ENCODE measurements at regions not wholly inside any gene's neighbourhood (a gene's known extent, or its start where the extent isn't known, plus 50 kb on each side); places are given as distances from the start of the nearest gene placed in this dataset.

GRCh38 chr2:16336916-16337315 lies 328.7 kb downstream of the CYRIA start:
- TF ChIP-seq, protein P1, sequence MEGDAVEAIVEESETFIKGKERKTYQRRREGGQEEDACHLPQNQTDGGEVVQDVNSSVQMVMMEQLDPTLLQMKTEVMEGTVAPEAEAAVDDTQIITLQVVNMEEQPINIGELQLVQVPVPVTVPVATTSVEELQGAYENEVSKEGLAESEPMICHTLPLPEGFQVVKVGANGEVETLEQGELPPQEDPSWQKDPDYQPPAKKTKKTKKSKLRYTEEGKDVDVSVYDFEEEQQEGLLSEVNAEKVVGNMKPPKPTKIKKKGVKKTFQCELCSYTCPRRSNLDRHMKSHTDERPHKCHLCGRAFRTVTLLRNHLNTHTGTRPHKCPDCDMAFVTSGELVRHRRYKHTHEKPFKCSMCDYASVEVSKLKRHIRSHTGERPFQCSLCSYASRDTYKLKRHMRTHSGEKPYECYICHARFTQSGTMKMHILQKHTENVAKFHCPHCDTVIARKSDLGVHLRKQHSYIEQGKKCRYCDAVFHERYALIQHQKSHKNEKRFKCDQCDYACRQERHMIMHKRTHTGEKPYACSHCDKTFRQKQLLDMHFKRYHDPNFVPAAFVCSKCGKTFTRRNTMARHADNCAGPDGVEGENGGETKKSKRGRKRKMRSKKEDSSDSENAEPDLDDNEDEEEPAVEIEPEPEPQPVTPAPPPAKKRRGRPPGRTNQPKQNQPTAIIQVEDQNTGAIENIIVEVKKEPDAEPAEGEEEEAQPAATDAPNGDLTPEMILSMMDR (IDR thresholded peaks at IDR 0.05; ENCODE audit: low read depth, low read length, missing input control), result no peak
- TF ChIP-seq, protein P2, sequence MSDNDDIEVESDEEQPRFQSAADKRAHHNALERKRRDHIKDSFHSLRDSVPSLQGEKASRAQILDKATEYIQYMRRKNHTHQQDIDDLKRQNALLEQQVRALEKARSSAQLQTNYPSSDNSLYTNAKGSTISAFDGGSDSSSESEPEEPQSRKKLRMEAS (IDR thresholded peaks at IDR 0.05), result no peak
- TF ChIP-seq RAD21 (IDR thresholded peaks at IDR 0.05), result no peak
- TF ChIP-seq, protein P3, sequence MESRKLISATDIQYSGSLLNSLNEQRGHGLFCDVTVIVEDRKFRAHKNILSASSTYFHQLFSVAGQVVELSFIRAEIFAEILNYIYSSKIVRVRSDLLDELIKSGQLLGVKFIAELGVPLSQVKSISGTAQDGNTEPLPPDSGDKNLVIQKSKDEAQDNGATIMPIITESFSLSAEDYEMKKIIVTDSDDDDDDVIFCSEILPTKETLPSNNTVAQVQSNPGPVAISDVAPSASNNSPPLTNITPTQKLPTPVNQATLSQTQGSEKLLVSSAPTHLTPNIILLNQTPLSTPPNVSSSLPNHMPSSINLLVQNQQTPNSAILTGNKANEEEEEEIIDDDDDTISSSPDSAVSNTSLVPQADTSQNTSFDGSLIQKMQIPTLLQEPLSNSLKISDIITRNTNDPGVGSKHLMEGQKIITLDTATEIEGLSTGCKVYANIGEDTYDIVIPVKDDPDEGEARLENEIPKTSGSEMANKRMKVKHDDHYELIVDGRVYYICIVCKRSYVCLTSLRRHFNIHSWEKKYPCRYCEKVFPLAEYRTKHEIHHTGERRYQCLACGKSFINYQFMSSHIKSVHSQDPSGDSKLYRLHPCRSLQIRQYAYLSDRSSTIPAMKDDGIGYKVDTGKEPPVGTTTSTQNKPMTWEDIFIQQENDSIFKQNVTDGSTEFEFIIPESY (IDR thresholded peaks at IDR 0.05), result no peak
- no peak for TF ChIP-seq TAF1 (conservative IDR thresholded peaks at IDR 0.05)
- TF ChIP-seq JUND (IDR thresholded peaks at IDR 0.05), result no peak
- TF ChIP-seq GABPA (IDR thresholded peaks at IDR 0.05 in 1 of 2, conservative IDR thresholded peaks at IDR 0.05 in 1 of 2), result no peak
- TF ChIP-seq, protein P4, sequence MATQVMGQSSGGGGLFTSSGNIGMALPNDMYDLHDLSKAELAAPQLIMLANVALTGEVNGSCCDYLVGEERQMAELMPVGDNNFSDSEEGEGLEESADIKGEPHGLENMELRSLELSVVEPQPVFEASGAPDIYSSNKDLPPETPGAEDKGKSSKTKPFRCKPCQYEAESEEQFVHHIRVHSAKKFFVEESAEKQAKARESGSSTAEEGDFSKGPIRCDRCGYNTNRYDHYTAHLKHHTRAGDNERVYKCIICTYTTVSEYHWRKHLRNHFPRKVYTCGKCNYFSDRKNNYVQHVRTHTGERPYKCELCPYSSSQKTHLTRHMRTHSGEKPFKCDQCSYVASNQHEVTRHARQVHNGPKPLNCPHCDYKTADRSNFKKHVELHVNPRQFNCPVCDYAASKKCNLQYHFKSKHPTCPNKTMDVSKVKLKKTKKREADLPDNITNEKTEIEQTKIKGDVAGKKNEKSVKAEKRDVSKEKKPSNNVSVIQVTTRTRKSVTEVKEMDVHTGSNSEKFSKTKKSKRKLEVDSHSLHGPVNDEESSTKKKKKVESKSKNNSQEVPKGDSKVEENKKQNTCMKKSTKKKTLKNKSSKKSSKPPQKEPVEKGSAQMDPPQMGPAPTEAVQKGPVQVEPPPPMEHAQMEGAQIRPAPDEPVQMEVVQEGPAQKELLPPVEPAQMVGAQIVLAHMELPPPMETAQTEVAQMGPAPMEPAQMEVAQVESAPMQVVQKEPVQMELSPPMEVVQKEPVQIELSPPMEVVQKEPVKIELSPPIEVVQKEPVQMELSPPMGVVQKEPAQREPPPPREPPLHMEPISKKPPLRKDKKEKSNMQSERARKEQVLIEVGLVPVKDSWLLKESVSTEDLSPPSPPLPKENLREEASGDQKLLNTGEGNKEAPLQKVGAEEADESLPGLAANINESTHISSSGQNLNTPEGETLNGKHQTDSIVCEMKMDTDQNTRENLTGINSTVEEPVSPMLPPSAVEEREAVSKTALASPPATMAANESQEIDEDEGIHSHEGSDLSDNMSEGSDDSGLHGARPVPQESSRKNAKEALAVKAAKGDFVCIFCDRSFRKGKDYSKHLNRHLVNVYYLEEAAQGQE (IDR thresholded peaks at IDR 0.05), result no peak
- no peak for TF ChIP-seq EGR1 (IDR thresholded peaks at IDR 0.05; ENCODE audit: low read depth in 2 of 2)
